NOMO-1 treated with dmso at 0.1 percent for 144 hours (cell line): ENCODE measurements at regions not wholly inside any gene's neighbourhood (a gene's known extent, or its start where the extent isn't known, plus 50 kb on each side); places are given as distances from the start of the nearest gene placed in this dataset.
A peak's percentile ranks its signal among the peaks of the same experiment; 100 is the strongest.

ENCODE experiments used
- DNase-seq: peaks from one replicate; lab custom pipeline; 2025; ENCODE audit not compliant: unreplicated experiment; lab: John Stamatoyannopoulos, UW

- DNase-seq: no peak
Measured at GRCh38 chr2:21281384-21281783, 157.6 kb downstream of the TDRD15 start.

- no peak for DNase-seq
Measured at GRCh38 chr2:21281791-21282514, 158.2 kb downstream of the TDRD15 start.

GRCh38 chr2:21282515-21282898 lies 158.7 kb downstream of the TDRD15 start:
- no peak for DNase-seq

DNA sequence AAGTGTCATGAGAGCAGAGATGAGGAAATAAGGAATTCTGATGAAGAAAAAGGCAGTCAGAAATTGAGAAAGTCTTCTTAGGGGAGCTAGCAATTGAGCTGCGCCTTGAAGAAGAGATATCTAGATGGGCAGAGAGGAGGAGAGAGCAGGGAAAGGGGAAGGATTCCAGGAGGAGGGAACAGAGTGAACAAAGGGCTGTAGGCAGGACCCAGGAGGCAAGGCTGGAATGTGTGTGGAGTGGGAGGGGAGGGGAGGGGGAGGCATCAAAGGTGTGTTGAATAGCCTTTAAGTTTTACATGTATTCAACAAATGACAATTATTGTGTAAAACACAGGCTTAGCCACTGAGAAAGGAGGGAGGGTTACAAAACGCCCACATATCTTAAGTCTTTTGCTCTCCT lies 164.5 kb downstream of the TDRD15 start:
- no peak for DNase-seq

DNA sequence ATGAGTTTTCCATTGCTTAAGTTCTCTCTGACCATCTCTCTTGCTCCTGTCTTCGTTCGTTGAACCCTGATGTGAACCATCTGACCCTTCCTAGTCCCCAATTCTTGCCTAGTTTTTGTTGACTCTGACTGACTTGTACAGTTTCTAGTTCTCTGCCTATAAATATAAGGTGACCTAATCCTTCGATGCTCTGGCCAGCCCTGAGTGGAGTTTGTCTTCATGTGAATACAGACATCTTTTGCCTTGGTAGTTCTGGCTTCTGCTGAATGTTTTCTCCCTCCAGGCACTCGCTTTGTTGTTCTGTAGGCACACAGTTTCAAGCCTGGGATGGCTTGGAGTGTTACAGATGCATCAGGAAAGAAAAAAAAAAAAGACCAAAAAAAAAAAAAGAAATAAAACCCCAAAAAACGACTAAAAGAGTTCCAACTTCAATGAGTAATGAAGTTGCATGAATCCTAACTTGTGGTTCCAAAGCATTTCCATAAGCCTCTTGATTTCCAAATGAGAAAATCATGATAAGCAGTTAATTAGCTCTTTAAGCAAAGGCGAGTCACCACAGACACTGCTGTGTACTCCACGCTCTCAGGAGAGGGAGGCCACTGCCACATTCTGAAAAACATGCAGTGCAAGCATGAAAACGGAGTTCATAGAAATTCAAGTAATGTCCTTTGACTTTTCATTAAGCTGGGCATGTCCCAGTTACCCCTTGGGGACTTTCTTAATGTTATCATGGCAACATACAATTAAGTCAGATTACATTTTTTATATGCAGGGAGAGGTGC lies 165.2 kb downstream of the TDRD15 start:
- DNase-seq: no peak

DNA sequence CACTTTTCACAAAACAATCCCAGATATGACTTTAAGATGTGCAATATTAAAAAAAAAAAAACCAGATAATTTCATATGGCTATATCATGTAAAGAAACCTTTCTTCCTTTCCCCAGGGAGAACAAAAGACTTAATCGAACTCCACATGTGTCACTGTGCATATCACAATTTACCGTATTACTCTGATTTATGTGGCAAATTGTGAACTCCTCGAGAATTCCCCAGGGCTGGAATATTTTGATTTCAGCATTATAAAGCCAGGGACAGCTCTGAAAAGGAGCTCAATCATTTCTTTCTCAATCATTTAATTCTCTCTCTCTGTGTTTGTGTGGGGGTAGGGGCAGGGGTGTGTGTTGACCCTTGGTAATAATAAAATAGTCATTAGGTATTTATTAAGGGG lies 165.8 kb downstream of the TDRD15 start:
- no peak for DNase-seq

GRCh38 chr2:21289989-21290388 lies 166.2 kb downstream of the TDRD15 start:
- no peak for DNase-seq

DNA sequence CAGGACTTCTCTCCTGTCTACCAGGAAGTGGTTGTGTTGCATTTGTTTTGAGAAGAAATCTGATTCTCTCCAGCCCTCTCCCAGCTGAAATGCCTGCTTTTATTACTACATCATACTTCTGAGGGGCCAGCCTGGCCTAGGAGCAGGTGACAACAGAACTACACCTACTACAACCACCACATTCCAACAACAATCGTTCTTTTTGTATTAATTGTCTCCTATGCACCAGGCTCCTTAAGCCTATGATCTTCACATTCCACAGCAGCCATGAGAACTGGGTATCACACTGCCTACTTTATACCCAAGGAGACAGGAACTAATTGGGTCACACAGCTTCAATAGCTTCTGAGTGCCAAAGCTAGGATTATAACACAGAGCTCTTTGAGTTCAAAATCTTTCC lies 167.7 kb downstream of the TDRD15 start:
- DNase-seq: no peak

DNA sequence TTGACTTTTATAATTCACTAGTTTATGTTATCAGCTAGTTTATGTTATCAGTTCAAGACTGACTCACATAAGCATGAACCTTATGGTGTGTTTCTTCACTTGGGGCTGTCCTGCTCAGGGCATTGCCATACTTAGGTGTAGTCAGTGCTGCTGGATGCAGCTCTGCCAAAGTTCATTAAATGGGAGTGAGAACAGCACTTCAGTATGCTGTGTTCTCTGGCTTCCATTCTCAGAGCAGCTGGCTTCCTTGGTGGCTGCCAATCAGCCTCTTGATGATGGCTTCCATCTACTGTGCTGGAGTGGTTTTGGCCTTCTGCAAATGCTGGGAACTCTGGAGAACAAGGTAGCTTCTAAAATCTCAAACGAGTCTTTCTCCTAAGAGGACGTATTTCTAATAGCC lies 170.7 kb downstream of the TDRD15 start:
- DNase-seq: no peak

GRCh38 chr2:21299411-21299810 lies 175.6 kb downstream of the TDRD15 start:
- no peak for DNase-seq

DNA sequence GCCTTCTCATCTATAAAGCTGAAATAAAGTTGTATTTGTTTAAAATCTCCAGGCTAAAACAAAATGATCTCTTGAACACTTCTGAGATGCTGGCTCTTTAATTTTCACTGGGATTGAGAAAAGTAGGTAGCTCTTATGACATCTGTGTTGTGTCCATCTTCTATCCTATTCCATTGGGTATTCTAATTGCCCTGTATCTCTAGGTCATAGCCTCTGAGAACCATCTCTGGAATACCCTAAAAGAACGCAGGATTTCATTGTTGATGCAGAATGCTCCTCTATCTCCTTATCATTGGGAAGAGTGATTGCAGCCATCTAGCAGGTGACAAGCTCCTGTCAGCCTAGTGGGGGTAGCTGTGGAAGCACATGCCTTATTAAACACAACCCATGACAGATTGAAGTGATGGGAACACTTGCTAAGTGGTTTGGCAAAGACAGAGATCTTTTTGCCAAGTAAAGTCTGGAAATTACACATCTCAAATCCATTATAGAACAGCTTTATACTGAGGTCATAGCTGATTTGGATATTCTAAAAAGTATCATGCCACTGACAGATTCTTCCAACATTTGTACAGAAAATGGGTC lies 178.2 kb downstream of the TDRD15 start:
- DNase-seq: no peak

- no peak for DNase-seq
Measured at GRCh38 chr2:21303876-21304275, 180.1 kb downstream of the TDRD15 start.

DNA sequence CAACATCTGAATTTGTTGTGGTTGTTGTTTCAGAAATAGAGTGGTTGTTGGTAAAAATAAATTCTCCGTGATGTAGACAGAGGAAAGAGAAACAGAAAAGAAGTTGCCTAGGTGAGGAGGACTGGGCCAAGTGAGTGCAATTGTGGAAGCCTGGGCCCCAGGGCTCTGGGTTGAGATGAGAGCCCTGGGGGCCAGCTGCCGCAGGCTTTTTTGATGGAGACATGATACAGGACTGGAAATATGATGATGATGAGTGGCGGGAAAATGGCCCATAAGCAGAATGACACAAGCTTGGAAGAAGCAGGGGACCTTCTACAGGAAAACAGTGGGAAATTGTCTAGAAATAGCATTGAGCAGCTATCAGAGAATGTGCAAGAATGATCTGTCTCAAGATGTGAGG lies 181.8 kb downstream of the TDRD15 start:
- no peak for DNase-seq

- no peak for DNase-seq
Measured at GRCh38 chr2:21306235-21306634, 182.5 kb downstream of the TDRD15 start.

GRCh38 chr2:21307037-21307436 lies 183.3 kb downstream of the TDRD15 start:
- no peak for DNase-seq

- DNase-seq: no peak
Measured at GRCh38 chr2:21310493-21310892, 186.7 kb downstream of the TDRD15 start.

DNA sequence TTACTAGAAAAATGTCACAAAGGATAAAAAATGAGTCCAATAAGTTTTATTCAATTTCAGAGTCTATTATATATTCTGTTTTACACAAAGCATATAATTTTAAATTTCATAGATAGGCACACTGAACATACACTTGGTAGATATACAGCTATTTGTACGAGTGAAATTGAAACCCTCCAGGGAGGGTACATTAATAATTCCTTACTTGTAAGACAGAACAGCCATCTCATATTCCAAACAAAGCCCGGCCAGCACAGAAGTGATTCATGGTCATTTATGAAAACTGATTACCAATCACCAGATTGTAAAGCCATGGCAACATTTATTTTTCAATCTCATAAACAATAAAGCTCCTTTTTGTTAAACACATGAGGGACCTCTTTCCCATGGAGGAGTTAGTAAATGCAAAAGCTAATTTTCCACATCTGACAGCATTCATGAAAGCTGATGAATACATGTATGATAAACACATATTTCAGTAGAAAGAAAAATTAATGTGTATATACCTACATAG lies 190.6 kb downstream of the TDRD15 start:
- no peak for DNase-seq

- peak; percentile 10 for DNase-seq
Measured at GRCh38 chr2:21317131-21317530, 193.4 kb downstream of the TDRD15 start.

GRCh38 chr2:21318263-21318662 lies 194.5 kb downstream of the TDRD15 start:
- no peak for DNase-seq

- DNase-seq: no peak
Measured at GRCh38 chr2:21326152-21326551, 202.4 kb downstream of the TDRD15 start.

GRCh38 chr2:21328177-21328576 lies 204.4 kb downstream of the TDRD15 start:
- DNase-seq: no peak

- DNase-seq: peak; percentile 88
Measured at GRCh38 chr2:21330786-21331391, 207.1 kb downstream of the TDRD15 start.
